Mucosa of descending colon (tissue), 3 donors: ENCODE measurements at regions not wholly inside any gene's neighbourhood (a gene's known extent, or its start where the extent isn't known, plus 50 kb on each side); places are given as distances from the start of the nearest gene placed in this dataset.

Source experiments
- ATAC-seq: fragments of 200-7000 bp; cut with Tn5 transposase; one replicate; pipeline ENCODE4 v1.9.1; 2020; ENCODE audit warnings: mild to moderate bottlenecking, moderate library complexity
- DNase-seq, 3 donors: peaks; one replicate each; pipeline ENCODE4 v3.0.0-alpha.2; 2020
- H3K36me3 ChIP-seq: fragments of 200-600 bp; one replicate; pipeline ENCODE4 v1.8.0; 2021; ENCODE audit warnings: low read depth, mild to moderate bottlenecking
- H3K4me1 ChIP-seq: fragments of 200-600 bp; one replicate; pipeline ENCODE4 v1.8.0; 2021; ENCODE audit warnings: low read depth, mild to moderate bottlenecking
- H3K4me3 ChIP-seq: fragments of 200-600 bp; one replicate; pipeline ENCODE4 v1.8.0; 2021; ENCODE audit warnings: mild to moderate bottlenecking
- H3K9me3 ChIP-seq: fragments of 200-600 bp; one replicate; pipeline ENCODE4 v1.8.0; 2021; ENCODE audit warnings: mild to moderate bottlenecking
- CTCF ChIP-seq: fragments of 200-600 bp; IDR thresholded peaks from one replicate; pipeline ENCODE4 v1.8.0; 2022; ENCODE audit warnings: antibody characterized with exemption, mild to moderate bottlenecking
- intact Hi-C, 2 donors: fragments of 100-400 bp; cut with DNase I in 1 of 2; cut with micrococcal nuclease in 1 of 2; formaldehyde crosslinking; loops; one replicate each; pipeline versions ENCODE4 v1.11.0 to v1.11.1; 2022; cut with DNase I, micrococcal nuclease
- donor health status: DM: no; HTN: no; CAD: no; lungs with moderate emphysema.
- donor health status: DM: no; HTN: no; CAD: no.
- donor health status: DM: no; HTN: yes; CAD: no.

DNA sequence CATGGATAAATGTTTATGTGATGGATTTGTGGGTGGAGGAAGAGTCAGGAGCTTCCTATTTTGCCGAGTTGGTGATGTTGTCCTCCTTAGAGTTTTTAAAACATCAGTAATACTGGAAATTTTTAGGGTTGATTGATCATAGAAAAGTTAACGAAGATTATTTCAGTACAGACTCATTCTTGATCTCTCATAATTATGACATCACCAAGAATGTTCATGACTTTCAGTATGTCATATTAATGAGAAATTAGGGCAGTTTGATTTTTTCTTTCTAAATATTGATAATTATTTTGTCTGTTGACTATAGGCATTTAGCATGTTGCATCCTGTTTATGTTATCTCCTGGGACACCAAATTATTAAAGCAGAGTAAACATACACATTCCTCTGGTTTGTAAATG, 512.2 kb downstream of the CD109 start:
- Histone ChIP-seq H3K4me3 (no peak overlapping the region), H3K9me3 (peaks cover 15% of the 10 kb centered on the region), H3K36me3 (no peaks in the 10 kb centered on the region), H3K4me1 (no peaks in the 10 kb centered on the region)
- ATAC-seq, result no peak
- DNase-seq, result no peak
- intact Hi-C loops, result no loop called here
- TF ChIP-seq CTCF, result no peak

DNA sequence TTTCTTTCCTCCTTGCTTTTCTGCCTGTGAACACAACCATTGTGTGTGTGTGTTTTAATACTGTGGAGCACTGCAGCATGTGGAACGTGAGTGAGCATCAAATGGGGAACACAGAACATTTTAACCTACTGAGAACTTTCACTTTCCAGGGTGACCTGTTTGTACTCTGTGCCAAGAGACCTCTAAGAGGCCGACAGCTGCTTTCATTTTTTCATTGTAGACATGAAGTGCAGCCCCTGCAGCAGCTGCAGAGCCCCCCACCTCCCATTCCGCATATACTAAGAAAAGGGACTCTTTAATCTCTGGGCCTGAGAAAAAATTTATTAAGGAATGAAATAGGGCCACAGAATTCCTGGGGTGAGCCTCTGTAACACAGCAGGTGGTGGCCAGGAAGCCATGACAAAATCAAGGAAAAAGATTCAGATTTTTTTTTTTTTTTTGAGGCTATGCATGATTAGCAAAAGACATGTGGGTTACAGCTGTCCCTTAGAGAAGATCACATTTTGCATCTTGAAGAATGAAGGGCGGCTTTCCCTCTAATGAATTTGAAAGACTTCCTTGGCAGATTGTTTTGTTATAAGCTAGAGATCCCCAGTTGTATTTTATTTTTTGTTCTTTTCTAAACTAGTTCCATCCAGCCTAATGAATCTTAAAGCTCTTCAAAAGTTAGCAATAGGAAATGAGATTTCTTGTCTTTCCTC, 503.4 kb downstream of the CD109 start:
- no peaks in the 10 kb centered on the region for H3K36me3 ChIP-seq
- no peak for TF ChIP-seq CTCF
- no peaks in the 10 kb centered on the region for H3K9me3 ChIP-seq
- H3K4me3 ChIP-seq, result no peak overlapping the region
- no peak for ATAC-seq
- intact Hi-C loops, result no loop called here
- no peak for DNase-seq
- no peaks in the 10 kb centered on the region for H3K4me1 ChIP-seq

GRCh38 chr6:74197310-74197709, 501.3 kb downstream of the CD109 start:
- H3K9me3 ChIP-seq, result no peaks in the 10 kb centered on the region
- H3K36me3 ChIP-seq, result no peaks in the 10 kb centered on the region
- intact Hi-C loops, result no loop called here
- DNase-seq, result no peak
- no peak for TF ChIP-seq CTCF
- H3K4me3 ChIP-seq, result no peak overlapping the region
- no peaks in the 10 kb centered on the region for H3K4me1 ChIP-seq
- no peak for ATAC-seq

GRCh38 chr6:74187811-74188210, 491.8 kb downstream of the CD109 start:
- H3K36me3 ChIP-seq, result no peaks in the 10 kb centered on the region

DNA sequence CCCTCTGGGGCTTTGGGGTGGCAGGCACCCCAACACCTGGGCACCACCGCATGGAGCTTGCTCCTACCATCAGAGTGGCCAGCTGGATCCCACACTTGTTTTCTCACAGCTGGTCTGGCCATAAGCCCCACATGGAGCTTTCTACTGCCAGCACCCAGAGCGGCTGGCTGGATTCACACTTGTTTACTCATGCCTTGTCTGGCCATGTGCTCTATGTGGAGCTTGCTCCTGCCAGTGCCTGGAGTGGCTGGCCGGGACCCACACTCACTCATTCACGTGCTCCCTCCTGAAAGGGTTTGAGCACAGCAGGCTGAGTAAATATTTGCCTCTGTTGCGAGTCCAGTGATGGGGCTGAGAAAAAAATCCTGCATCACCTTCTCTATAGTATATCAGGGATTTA, 487.0 kb downstream of the CD109 start:
- Histone ChIP-seq H3K9me3 (no peaks in the 10 kb centered on the region), H3K4me3 (no peak overlapping the region), H3K4me1 (no peaks in the 10 kb centered on the region), H3K36me3 (no peaks in the 10 kb centered on the region)
- ATAC-seq (no peak), DNase-seq (no peak)
- TF ChIP-seq CTCF, result no peak
- intact Hi-C loops, result no loop called here

More at GRCh38 chr6:74187811-74188210, 491.8 kb downstream of the CD109 start:
- intact Hi-C loops, result no loop called here
- Histone ChIP-seq H3K4me3 (no peak overlapping the region), H3K9me3 (no peaks in the 10 kb centered on the region), H3K4me1 (no peaks in the 10 kb centered on the region)
- ATAC-seq (no peak), DNase-seq (no peak)
- TF ChIP-seq CTCF, result no peak

DNA sequence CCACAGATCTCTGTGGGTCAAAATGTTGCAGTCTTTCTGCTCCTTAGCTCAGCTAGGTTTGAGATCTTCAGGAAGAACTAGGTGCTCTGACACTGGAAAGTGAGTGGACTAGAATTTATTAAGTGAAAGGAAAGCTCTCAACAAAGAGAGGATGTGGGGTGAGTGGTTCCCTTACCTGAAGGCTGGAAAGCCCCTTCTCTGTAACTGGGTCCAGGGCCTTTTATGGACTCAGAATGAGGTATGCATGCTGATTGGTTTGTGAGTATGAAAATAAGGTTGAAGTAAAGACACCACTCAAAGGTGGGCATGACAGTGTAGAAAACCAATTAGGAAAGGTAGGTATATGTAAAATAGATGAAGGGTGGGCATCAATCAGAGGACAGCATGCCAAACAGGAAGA, 485.5 kb downstream of the CD109 start:
- no peak for DNase-seq
- no peaks in the 10 kb centered on the region for H3K4me1 ChIP-seq
- TF ChIP-seq CTCF, result no peak
- no peaks in the 10 kb centered on the region for H3K9me3 ChIP-seq
- no peak overlapping the region for H3K4me3 ChIP-seq
- intact Hi-C loops, result no loop called here
- H3K36me3 ChIP-seq, result no peaks in the 10 kb centered on the region
- ATAC-seq, result no peak
